Mesenchymal stem cell (in vitro differentiated cells and primary cell): ENCODE measurements at regions not wholly inside any gene's neighbourhood (a gene's known extent, or its start where the extent isn't known, plus 50 kb on each side); places are given as distances from the start of the nearest gene placed in this dataset.

Experiments
- DNase-seq: peaks from one replicate; pipeline ENCODE4 v3.0.0-alpha.2; 2013
- H2AFZ ChIP-seq: one replicate; pipeline ENCODE4 v1.6.1; 2013; ENCODE audit warnings: low read depth, mild to moderate bottlenecking, control low read depth, inconsistent platforms, low read length, moderate library complexity
- H2AK5ac ChIP-seq: 2 replicates; pipeline ENCODE4 v1.6.1; 2013; ENCODE audit warnings: low read length, moderate library complexity, mild to moderate bottlenecking, inconsistent platforms; ENCODE audit not compliant: severe bottlenecking
- H2BK120ac ChIP-seq: one replicate; pipeline ENCODE4 v1.6.1; 2013; ENCODE audit warnings: low read depth, mild to moderate bottlenecking, inconsistent platforms, low read length, moderate library complexity
- H2BK12ac ChIP-seq, 2 experiments: one replicate each; pipeline ENCODE4 v1.6.1; 2013; ENCODE audit warnings: inconsistent platforms in 2 of 2, low read length in 2 of 2, mild to moderate bottlenecking in 2 of 2, moderate library complexity in 2 of 2, control low read depth in 1 of 2
- H2BK15ac ChIP-seq: one replicate; pipeline ENCODE4 v1.6.1; 2013; ENCODE audit warnings: mild to moderate bottlenecking, low read depth, inconsistent platforms; ENCODE audit not compliant: poor library complexity, severe bottlenecking
- H2BK5ac ChIP-seq: 2 replicates; pipeline ENCODE4 v1.6.1; 2013; ENCODE audit warnings: low read depth, mild to moderate bottlenecking, low read length, control low read depth, inconsistent platforms; ENCODE audit not compliant: poor library complexity, severe bottlenecking
- H3K14ac ChIP-seq, 2 experiments: one replicate each; pipeline ENCODE4 v1.6.1; 2013; ENCODE audit warnings: inconsistent platforms in 2 of 2, low read length in 2 of 2, control low read depth in 1 of 2, mild to moderate bottlenecking in 1 of 2, moderate library complexity in 1 of 2
- H3K18ac ChIP-seq, 2 experiments: one replicate each; pipeline ENCODE4 v1.6.1; 2013; ENCODE audit warnings: inconsistent platforms in 2 of 2, low read length in 2 of 2, control low read depth in 1 of 2, low read depth in 1 of 2, mild to moderate bottlenecking in 1 of 2
- H3K23ac ChIP-seq, 2 experiments: one replicate each; pipeline ENCODE4 v1.6.1; 2013; ENCODE audit warnings: inconsistent platforms in 2 of 2, low read length in 2 of 2, mild to moderate bottlenecking in 2 of 2, moderate library complexity in 2 of 2, control low read depth in 1 of 2
- H3K27ac ChIP-seq: 2 replicates; pipeline ENCODE4 v1.5.1; 2013; ENCODE audit warnings: mild to moderate bottlenecking, moderate library complexity, low read length, control low read depth, inconsistent platforms; ENCODE audit not compliant: poor library complexity, severe bottlenecking
- H3K27me3 ChIP-seq, 2 experiments: 2 replicates each; pipeline versions ENCODE4 v1.6.1 to v1.7.0; 2013; ENCODE audit warnings: low read length in 2 of 2, mild to moderate bottlenecking in 2 of 2, moderate library complexity in 2 of 2, control low read depth in 1 of 2, inconsistent platforms in 1 of 2; ENCODE audit not compliant: control insufficient read depth in 1 of 2, insufficient read depth in 1 of 2
- H3K36me3 ChIP-seq, 2 experiments: 2 replicates each; pipeline versions ENCODE4 v1.6.1 to v1.7.0; 2013; ENCODE audit warnings: low read length in 2 of 2, control low read depth in 1 of 2, inconsistent platforms in 1 of 2, low read depth in 1 of 2, mild to moderate bottlenecking in 1 of 2; ENCODE audit not compliant: insufficient read depth in 2 of 2, control insufficient read depth in 1 of 2
- H3K4ac ChIP-seq, 2 experiments: one replicate each; pipeline ENCODE4 v1.6.1; 2013; ENCODE audit warnings: inconsistent platforms in 2 of 2, low read length in 2 of 2, mild to moderate bottlenecking in 2 of 2, moderate library complexity in 2 of 2, control low read depth in 1 of 2, low read depth in 1 of 2
- H3K4me1 ChIP-seq: 2 replicates; pipeline ENCODE4 v1.6.1; 2013; ENCODE audit warnings: low read depth, low read length, control low read depth; ENCODE audit not compliant: control insufficient read depth, insufficient read depth
- H3K4me2 ChIP-seq: 2 replicates; pipeline ENCODE4 v1.6.1; 2013; ENCODE audit warnings: low read length, mild to moderate bottlenecking, inconsistent platforms; ENCODE audit not compliant: poor library complexity, severe bottlenecking
- H3K4me3 ChIP-seq, 2 experiments: 2 replicates each; pipeline versions ENCODE4 v1.5.1 to v1.7.0; 2013; ENCODE audit warnings: low read length in 2 of 2, mild to moderate bottlenecking in 2 of 2, control low read depth in 1 of 2, low read depth in 1 of 2; ENCODE audit not compliant: insufficient read depth in 1 of 2
- H3K79me1 ChIP-seq: replicated peaks from 2 replicates; pipeline ENCODE4 v1.6.1; 2013; ENCODE audit warnings: mild to moderate bottlenecking, control low read depth, low read length, inconsistent platforms; ENCODE audit not compliant: poor library complexity, severe bottlenecking
- H3K9ac ChIP-seq: 2 replicates; pipeline ENCODE4 v1.7.0; 2013; ENCODE audit warnings: mild to moderate bottlenecking, low read length, moderate library complexity
- H3K9me3 ChIP-seq: 2 replicates; pipeline ENCODE4 v1.7.0; 2013; ENCODE audit warnings: mild to moderate bottlenecking, low read length; ENCODE audit not compliant: control insufficient read depth
- H4K8ac ChIP-seq: one replicate; pipeline ENCODE4 v1.6.1; 2013; ENCODE audit warnings: inconsistent platforms, mild to moderate bottlenecking, low read length, moderate library complexity
- H4K91ac ChIP-seq: one replicate; pipeline ENCODE4 v1.6.1; 2013; ENCODE audit warnings: mild to moderate bottlenecking, low read length, inconsistent platforms
- WGBS: methylation state at CpG from one replicate; pipeline ENCODE4 v1.1.7; 2013; ENCODE audit warnings: mixed read lengths; 5-methylcytosine and 5-hydroxymethylcytosine counted together

- H3K79me1 ChIP-seq: no peaks in the 10 kb centered on the region
- H2BK12ac ChIP-seq: no peak overlapping the region
- H4K91ac ChIP-seq: no peak overlapping the region
- H2BK5ac ChIP-seq: no peak overlapping the region
- H3K9me3 ChIP-seq: peaks cover 10% of the 10 kb centered on the region
- no peak overlapping the region for H2AK5ac ChIP-seq
- H3K27ac ChIP-seq: no peak overlapping the region
- DNase-seq: no peak
- H2BK15ac ChIP-seq: no peak overlapping the region
- H3K4me3 ChIP-seq: no peak overlapping the region
- peaks cover 0 to 3% of the 10 kb centered on the region in 2 experiments for H3K27me3 ChIP-seq
- H2AFZ ChIP-seq: no peak overlapping the region
- no peak overlapping the region for H3K9ac ChIP-seq
- no peak overlapping the region for H3K4ac ChIP-seq
- no peak overlapping the region for H4K8ac ChIP-seq
- WGBS: 11% methylated on average over 1 of the region's 1 CpG
- H3K4me2 ChIP-seq: no peak overlapping the region
- H2BK120ac ChIP-seq: no peak overlapping the region
- H3K23ac ChIP-seq: no peak overlapping the region
- no peak overlapping the region for H3K18ac ChIP-seq
- no peak overlapping the region for H3K14ac ChIP-seq
- no peaks in the 10 kb centered on the region for H3K4me1 ChIP-seq
- H3K36me3 ChIP-seq: no peaks in the 10 kb centered on the region
Measured at GRCh38 chr12:95390192-95390591, 83.8 kb upstream of the METAP2 start.

GRCh38 chr12:95390932-95391331, 83.0 kb upstream of the METAP2 start:
- H3K79me1 ChIP-seq: no peaks in the 10 kb centered on the region
- H3K23ac ChIP-seq: no peak overlapping the region
- no peak overlapping the region for H4K8ac ChIP-seq
- H3K27me3 ChIP-seq: peaks cover 0 to 5% of the 10 kb centered on the region in 2 experiments
- H3K4me3 ChIP-seq: no peak overlapping the region
- H2AFZ ChIP-seq: no peak overlapping the region
- WGBS: 40% methylated on average over 1 of the region's 3 CpGs
- no peak overlapping the region for H3K14ac ChIP-seq
- H2AK5ac ChIP-seq: no peak overlapping the region
- no peak overlapping the region for H2BK15ac ChIP-seq
- H3K4ac ChIP-seq: no peak overlapping the region
- H3K18ac ChIP-seq: no peak overlapping the region
- no peak overlapping the region for H2BK120ac ChIP-seq
- H3K27ac ChIP-seq: no peak overlapping the region
- no peak overlapping the region for H2BK12ac ChIP-seq
- H4K91ac ChIP-seq: no peak overlapping the region
- no peak overlapping the region for H2BK5ac ChIP-seq
- DNase-seq: no peak
- no peak overlapping the region for H3K9ac ChIP-seq
- H3K4me2 ChIP-seq: no peak overlapping the region
- H3K4me1 ChIP-seq: no peaks in the 10 kb centered on the region
- no peaks in the 10 kb centered on the region for H3K36me3 ChIP-seq
- peaks cover 10% of the 10 kb centered on the region for H3K9me3 ChIP-seq

GRCh38 chr12:95393191-95393790, 80.7 kb upstream of the METAP2 start:
- Histone ChIP-seq H3K27ac (no peak overlapping the region), H3K18ac (no peak overlapping the region)

GRCh38 chr12:95395696-95396095, 78.3 kb upstream of the METAP2 start:
- Histone ChIP-seq H3K27ac (no peak overlapping the region), H4K91ac (no peak overlapping the region), H3K4ac (no peak overlapping the region), H3K4me3 (no peak overlapping the region), H2BK120ac (no peak overlapping the region), H3K18ac (no peak overlapping the region), H2AFZ (no peak overlapping the region), H3K79me1 (no peaks in the 10 kb centered on the region), H3K9ac (no peak overlapping the region), H2AK5ac (no peak overlapping the region), H3K23ac (no peak overlapping the region), H3K9me3 (peaks cover 10% of the 10 kb centered on the region), H2BK5ac (no peak overlapping the region), H3K36me3 (no peaks in the 10 kb centered on the region), H3K14ac (no peak overlapping the region), H3K27me3 (peaks cover 5 to 17% of the 10 kb centered on the region in 2 experiments), H3K4me2 (no peak overlapping the region), H2BK15ac (no peak overlapping the region), H3K4me1 (no peaks in the 10 kb centered on the region), H4K8ac (no peak overlapping the region), H2BK12ac (no peak overlapping the region)
- 92% methylated on average over 1 of the region's 1 CpG for WGBS
- no peak for DNase-seq

More at GRCh38 chr12:95393191-95393790, 80.7 kb upstream of the METAP2 start:
- H3K27me3 ChIP-seq: peaks cover 0 to 10% of the 10 kb centered on the region in 2 experiments
- H3K4ac ChIP-seq: no peak overlapping the region
- no peak overlapping the region for H4K91ac ChIP-seq
- H3K9me3 ChIP-seq: peaks cover 10% of the 10 kb centered on the region
- WGBS: 86% methylated on average over 1 of the region's 3 CpGs
- H3K14ac ChIP-seq: no peak overlapping the region
- H3K4me3 ChIP-seq: no peak overlapping the region
- H2BK5ac ChIP-seq: no peak overlapping the region
- H3K9ac ChIP-seq: no peak overlapping the region
- no peaks in the 10 kb centered on the region for H3K79me1 ChIP-seq
- no peak overlapping the region for H3K4me2 ChIP-seq
- no peaks in the 10 kb centered on the region for H3K36me3 ChIP-seq
- H3K23ac ChIP-seq: no peak overlapping the region
- no peak overlapping the region for H2BK12ac ChIP-seq
- H2AFZ ChIP-seq: no peak overlapping the region
- H2BK120ac ChIP-seq: no peak overlapping the region
- H3K4me1 ChIP-seq: no peaks in the 10 kb centered on the region
- H2AK5ac ChIP-seq: no peak overlapping the region
- H4K8ac ChIP-seq: no peak overlapping the region
- DNase-seq: no peak
- no peak overlapping the region for H2BK15ac ChIP-seq
